ENCODE measurements at regions not wholly inside any gene's neighbourhood (a gene's known extent, or its start where the extent isn't known, plus 50 kb on each side); places are given as distances from the start of the nearest gene placed in this dataset.

- TF ChIP-seq CHD7 (IDR thresholded peaks at IDR 0.05; ENCODE audit: insufficient replicate concordance, low read length): no peak
- TF ChIP-seq CTCF (IDR thresholded peaks at IDR 0.05; ENCODE audit: control extremely low read depth in 1 of 3, insufficient read depth in 1 of 3, low read depth in 1 of 3, low read length in 3 of 3): no peak
- TF ChIP-seq SIRT6 (IDR thresholded peaks at IDR 0.05; ENCODE audit: low read length): no peak
- no peak for TF ChIP-seq ZNF274 (IDR thresholded peaks at IDR 0.05; ENCODE audit: borderline replicate concordance, extremely low read depth, low read length)
- no peak for TF ChIP-seq SIX5 (IDR thresholded peaks at IDR 0.05; ENCODE audit: low read depth, low read length)
Observed at GRCh38 chr7:136665878-136666509, 202.5 kb upstream of the CHRM2 start (continued).
